NB4 (cell line): ENCODE measurements at regions not wholly inside any gene's neighbourhood (a gene's known extent, or its start where the extent isn't known, plus 50 kb on each side); places are given as distances from the start of the nearest gene placed in this dataset.

Experiments used
- TF ChIP-seq, protein P1 (sequence below): IDR thresholded peaks from 2 replicates; pipeline ENCODE4 v1.6.1; 2011; ENCODE audit warnings: low read depth, low read length
- TF ChIP-seq, protein P2 (sequence below): IDR thresholded peaks from one replicate; pipeline ENCODE4 v1.5.1; 2012; ENCODE audit warnings: low read depth, low read length

DNA sequence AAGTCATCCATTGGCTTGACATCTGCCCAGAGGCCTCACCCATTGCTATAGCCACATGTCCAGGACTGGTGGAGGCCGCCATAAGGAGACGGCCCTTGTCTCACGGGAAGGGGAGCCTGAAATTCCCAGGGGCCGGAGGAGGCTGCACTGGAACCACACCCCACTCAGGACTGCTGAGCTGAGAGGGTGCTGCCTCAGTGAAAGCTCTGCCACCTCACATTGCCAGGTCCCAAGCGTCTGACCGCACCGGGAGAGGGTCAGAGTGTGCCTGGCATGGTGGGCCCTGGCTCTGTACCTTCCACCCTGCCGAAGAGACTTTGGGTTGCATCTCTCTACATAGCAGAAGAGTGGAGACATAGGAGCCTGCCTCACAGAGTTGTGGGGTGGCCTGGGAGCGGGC is 134.1 kb upstream of the GLI2 start:
- TF ChIP-seq, protein P1, sequence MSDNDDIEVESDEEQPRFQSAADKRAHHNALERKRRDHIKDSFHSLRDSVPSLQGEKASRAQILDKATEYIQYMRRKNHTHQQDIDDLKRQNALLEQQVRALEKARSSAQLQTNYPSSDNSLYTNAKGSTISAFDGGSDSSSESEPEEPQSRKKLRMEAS = no peak
- TF ChIP-seq, protein P2, sequence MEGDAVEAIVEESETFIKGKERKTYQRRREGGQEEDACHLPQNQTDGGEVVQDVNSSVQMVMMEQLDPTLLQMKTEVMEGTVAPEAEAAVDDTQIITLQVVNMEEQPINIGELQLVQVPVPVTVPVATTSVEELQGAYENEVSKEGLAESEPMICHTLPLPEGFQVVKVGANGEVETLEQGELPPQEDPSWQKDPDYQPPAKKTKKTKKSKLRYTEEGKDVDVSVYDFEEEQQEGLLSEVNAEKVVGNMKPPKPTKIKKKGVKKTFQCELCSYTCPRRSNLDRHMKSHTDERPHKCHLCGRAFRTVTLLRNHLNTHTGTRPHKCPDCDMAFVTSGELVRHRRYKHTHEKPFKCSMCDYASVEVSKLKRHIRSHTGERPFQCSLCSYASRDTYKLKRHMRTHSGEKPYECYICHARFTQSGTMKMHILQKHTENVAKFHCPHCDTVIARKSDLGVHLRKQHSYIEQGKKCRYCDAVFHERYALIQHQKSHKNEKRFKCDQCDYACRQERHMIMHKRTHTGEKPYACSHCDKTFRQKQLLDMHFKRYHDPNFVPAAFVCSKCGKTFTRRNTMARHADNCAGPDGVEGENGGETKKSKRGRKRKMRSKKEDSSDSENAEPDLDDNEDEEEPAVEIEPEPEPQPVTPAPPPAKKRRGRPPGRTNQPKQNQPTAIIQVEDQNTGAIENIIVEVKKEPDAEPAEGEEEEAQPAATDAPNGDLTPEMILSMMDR = no peak
